ENCODE measurements at regions not wholly inside any gene's neighbourhood (a gene's known extent, or its start where the extent isn't known, plus 50 kb on each side); places are given as distances from the start of the nearest gene placed in this dataset.
"Not testable (repeated sequence)": the region's sequence is repeated elsewhere in the genome, so short reads cannot be mapped to it uniquely, and the experiment has no call there.

DNA sequence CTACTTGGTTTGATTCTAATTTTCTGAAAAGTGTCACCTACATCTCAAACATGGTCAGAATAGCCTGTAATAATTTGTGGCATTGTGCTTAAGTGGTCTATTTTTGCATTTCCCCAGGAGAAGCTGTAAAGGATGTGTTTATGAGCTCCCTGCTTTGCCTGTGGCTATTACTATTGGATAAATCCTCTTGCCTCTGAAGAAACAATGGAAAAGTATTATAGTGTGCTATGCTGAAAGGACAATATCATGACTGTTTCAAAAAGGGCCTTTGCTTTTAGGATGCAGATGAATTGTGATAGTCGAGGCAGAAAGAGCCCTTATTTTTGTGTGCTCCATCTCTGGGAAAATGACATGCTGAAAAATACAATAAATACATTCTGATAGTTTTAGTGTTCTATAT, 94.1 kb upstream of the ARMC3 start:
- DNase-seq (no peak), ATAC-seq (no peak)
- Mint-ChIP-seq H3K4me1 (peaks cover 10% of the 10 kb centered on the region), H3K27me3 (no peaks in the 10 kb centered on the region), H3K9me3 (peaks cover 10 to 11% of the 10 kb centered on the region in 2 donors), H3K4me3 (no peak overlapping the region), H3K27ac (peak overlapping the region in 1 of 2 donors; percentile 46)

DNA sequence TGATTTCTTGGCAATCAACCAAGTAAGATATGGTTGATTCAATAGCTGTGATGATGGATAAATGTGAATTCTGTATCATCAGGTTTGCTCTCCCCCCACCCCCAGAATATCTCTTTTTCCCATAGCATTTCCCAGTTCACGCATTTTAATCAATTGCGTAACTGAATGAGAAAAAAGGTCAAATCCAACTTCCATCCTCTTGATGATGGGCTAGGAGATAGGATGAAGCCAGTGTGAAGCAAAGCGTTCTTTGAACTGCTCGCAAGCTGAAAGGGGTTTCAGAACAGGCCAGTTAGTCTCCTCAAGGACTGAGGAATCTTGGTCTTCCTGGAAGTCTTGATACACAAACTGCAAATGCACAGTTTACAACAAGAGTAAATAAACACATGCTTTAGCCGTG, 94.5 kb upstream of the ARMC3 start:
- no peaks in the 10 kb centered on the region for H3K27me3 Mint-ChIP-seq
- DNase-seq (no peak), ATAC-seq (no peak)
- H3K4me1 Mint-ChIP-seq = peaks cover 10% of the 10 kb centered on the region
- no peak overlapping the region for H3K4me3 Mint-ChIP-seq
- H3K9me3 Mint-ChIP-seq = peaks cover 10 to 11% of the 10 kb centered on the region in 2 donors
- H3K27ac Mint-ChIP-seq = no peak overlapping the region

GRCh38 chr10:22832851-22833250, 95.0 kb upstream of the ARMC3 start:
- H3K4me3 Mint-ChIP-seq = no peak overlapping the region
- no peaks in the 10 kb centered on the region for H3K27me3 Mint-ChIP-seq
- peaks cover 8% of the 10 kb centered on the region in 2 donors for H3K9me3 Mint-ChIP-seq
- no peak overlapping the region for H3K27ac Mint-ChIP-seq
- ATAC-seq (no peak), DNase-seq (no peak)
- peaks cover 6% of the 10 kb centered on the region for H3K4me1 Mint-ChIP-seq

- Mint-ChIP-seq H3K9me3 (peaks cover 5 to 6% of the 10 kb centered on the region in 2 donors), H3K4me1 (no peaks in the 10 kb centered on the region), H3K4me3 (no peak overlapping the region), H3K27ac (no peak overlapping the region), H3K27me3 (no peaks in the 10 kb centered on the region)
- DNase-seq (no peak), ATAC-seq (no peak)
Measured at GRCh38 chr10:22832066-22832602, 95.7 kb upstream of the ARMC3 start.

DNA sequence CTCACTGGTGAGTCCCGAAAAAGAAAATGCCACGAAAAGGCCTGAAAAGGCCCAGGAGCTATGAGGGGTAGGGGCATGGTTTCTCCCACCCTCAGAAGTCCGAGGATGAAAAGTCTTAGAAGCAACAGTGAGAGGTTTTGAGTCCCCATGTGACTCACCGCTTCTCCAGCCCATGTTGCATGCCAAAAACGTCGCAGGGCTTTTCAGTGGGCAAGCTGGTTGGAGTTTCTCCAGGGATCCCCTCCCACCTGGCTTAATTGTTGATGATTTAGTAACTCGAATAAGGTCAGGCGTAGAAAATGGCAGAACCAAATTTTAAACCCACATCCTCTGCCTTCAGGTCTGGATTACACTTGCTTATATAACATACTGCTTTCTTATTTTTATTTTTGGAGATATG, 96.3 kb upstream of the ARMC3 start:
- no peaks in the 10 kb centered on the region for H3K4me1 Mint-ChIP-seq
- H3K27me3 Mint-ChIP-seq = no peaks in the 10 kb centered on the region
- no peak overlapping the region for H3K4me3 Mint-ChIP-seq
- H3K27ac Mint-ChIP-seq = no peak overlapping the region
- DNase-seq = no peak
- ATAC-seq = no peak
- H3K9me3 Mint-ChIP-seq = peaks cover 3 to 4% of the 10 kb centered on the region in 2 donors

GRCh38 chr10:22828712-22829111, 99.1 kb upstream of the ARMC3 start:
- H3K9me3 Mint-ChIP-seq, H3K27ac Mint-ChIP-seq, H3K4me3 Mint-ChIP-seq, H3K27me3 Mint-ChIP-seq, ATAC-seq, DNase-seq, H3K4me1 Mint-ChIP-seq: not testable (repeated sequence)

DNA sequence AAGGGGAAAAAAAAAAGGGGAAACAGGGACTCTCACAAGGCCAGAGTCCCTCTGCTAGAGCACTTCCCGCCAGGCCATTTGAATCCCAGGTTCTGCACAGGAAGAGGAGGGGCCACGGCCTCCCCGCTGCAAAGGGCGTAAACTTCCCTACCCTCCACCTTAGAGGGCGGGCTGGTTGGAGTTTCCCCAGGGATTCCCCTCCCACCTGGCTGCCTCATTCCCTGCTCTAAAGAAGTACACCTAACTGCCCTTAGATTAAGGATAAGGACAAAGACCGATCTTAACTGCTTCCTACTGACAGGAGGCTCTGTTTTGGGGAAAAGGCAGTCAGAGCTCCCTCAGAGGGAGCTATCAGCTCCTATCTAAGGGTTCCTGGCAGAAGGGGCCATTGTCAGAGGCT, 102.0 kb upstream of the ARMC3 start:
- Mint-ChIP-seq H3K4me3 (no peak overlapping the region), H3K27me3 (no peaks in the 10 kb centered on the region), H3K27ac (no peak overlapping the region), H3K4me1 (no peaks in the 10 kb centered on the region), H3K9me3 (peaks cover 0 to 3% of the 10 kb centered on the region in 2 donors)
- no peak for DNase-seq
- ATAC-seq = no peak

DNA sequence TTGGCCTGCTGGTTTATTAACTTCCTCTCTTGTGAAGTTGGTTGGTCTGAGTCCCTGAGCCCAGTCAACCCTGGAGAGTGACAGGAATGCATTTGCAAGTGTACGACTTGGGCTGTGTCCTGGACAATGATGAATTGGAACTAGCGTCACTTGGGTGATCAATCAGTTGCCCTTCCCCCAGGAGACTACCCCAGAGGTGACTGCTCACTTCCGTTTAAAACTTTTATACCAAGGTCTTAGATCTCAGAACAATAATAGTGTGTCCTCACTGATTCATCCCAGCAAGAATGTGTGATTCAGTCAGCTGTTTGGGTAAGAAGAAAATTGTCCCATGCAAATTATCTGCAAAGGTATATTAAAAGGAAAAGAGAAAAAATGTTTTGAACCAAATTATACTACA, 102.9 kb upstream of the ARMC3 start:
- ATAC-seq (no peak), DNase-seq (no peak)
- no peaks in the 10 kb centered on the region for H3K27me3 Mint-ChIP-seq
- H3K27ac Mint-ChIP-seq = no peak overlapping the region
- H3K9me3 Mint-ChIP-seq = peaks cover 0 to 3% of the 10 kb centered on the region in 2 donors
- no peaks in the 10 kb centered on the region for H3K4me1 Mint-ChIP-seq
- H3K4me3 Mint-ChIP-seq = no peak overlapping the region

- Mint-ChIP-seq H3K9me3 (peaks cover 0 to 3% of the 10 kb centered on the region in 2 donors), H3K27ac (no peak overlapping the region), H3K27me3 (no peaks in the 10 kb centered on the region), H3K4me3 (no peak overlapping the region), H3K4me1 (no peaks in the 10 kb centered on the region)
- DNase-seq (no peak), ATAC-seq (no peak)
Measured at GRCh38 chr10:22824520-22824919, 103.3 kb upstream of the ARMC3 start.

- DNase-seq (no peak), ATAC-seq (peak; percentile 43)
- Mint-ChIP-seq H3K4me3 (no peak overlapping the region), H3K27me3 (no peaks in the 10 kb centered on the region), H3K9me3 (peaks cover 0 to 3% of the 10 kb centered on the region in 2 donors), H3K4me1 (no peaks in the 10 kb centered on the region), H3K27ac (no peak overlapping the region)
Measured at GRCh38 chr10:22823109-22823508, 104.7 kb upstream of the ARMC3 start.

DNA sequence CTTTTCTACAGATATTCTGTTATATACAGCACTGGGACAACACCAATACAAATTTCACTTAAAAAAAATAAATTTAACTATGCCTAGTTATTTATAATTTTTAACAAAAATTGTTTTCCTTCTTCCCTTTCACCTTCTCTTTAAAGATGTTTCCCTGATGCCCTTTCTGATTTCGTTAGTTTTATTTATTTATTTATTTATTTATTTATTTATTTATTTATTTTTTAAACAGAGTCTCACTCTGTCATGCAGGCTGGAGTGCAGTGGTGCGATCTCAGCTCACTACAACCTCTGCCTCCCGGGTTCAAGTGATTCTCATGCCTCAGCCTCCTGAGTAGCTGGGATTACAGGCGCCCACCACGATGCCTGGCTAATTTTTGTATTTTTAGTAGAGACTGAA, 105.9 kb upstream of the ARMC3 start:
- not testable (repeated sequence) for H3K4me1 Mint-ChIP-seq, H3K27ac Mint-ChIP-seq, H3K27me3 Mint-ChIP-seq, H3K4me3 Mint-ChIP-seq, ATAC-seq, DNase-seq, H3K9me3 Mint-ChIP-seq

- peaks cover 10% of the 10 kb centered on the region for H3K4me1 Mint-ChIP-seq
- no peak overlapping the region for H3K4me3 Mint-ChIP-seq
- DNase-seq (no peak), ATAC-seq (no peak)
- H3K27ac Mint-ChIP-seq = no peak overlapping the region
- H3K27me3 Mint-ChIP-seq = no peaks in the 10 kb centered on the region
- peaks cover 0 to 3% of the 10 kb centered on the region in 2 donors for H3K9me3 Mint-ChIP-seq
Measured at GRCh38 chr10:22821501-22821900, 106.4 kb upstream of the ARMC3 start.

- peaks cover 0 to 1% of the 10 kb centered on the region in 2 donors for H3K9me3 Mint-ChIP-seq
- H3K27me3 Mint-ChIP-seq = no peaks in the 10 kb centered on the region
- ATAC-seq = peak; percentile 53
- peak overlapping the region in 1 of 2 donors; percentile 32 for H3K4me3 Mint-ChIP-seq
- peak overlapping the region; percentile 94 to 97 for H3K27ac Mint-ChIP-seq
- H3K4me1 Mint-ChIP-seq = peaks cover 20% of the 10 kb centered on the region
- DNase-seq = peak in 1 of 2 donors; percentile 11
Measured at GRCh38 chr10:22816298-22816653, 101.9 kb upstream of the PIP4K2A start.

DNA sequence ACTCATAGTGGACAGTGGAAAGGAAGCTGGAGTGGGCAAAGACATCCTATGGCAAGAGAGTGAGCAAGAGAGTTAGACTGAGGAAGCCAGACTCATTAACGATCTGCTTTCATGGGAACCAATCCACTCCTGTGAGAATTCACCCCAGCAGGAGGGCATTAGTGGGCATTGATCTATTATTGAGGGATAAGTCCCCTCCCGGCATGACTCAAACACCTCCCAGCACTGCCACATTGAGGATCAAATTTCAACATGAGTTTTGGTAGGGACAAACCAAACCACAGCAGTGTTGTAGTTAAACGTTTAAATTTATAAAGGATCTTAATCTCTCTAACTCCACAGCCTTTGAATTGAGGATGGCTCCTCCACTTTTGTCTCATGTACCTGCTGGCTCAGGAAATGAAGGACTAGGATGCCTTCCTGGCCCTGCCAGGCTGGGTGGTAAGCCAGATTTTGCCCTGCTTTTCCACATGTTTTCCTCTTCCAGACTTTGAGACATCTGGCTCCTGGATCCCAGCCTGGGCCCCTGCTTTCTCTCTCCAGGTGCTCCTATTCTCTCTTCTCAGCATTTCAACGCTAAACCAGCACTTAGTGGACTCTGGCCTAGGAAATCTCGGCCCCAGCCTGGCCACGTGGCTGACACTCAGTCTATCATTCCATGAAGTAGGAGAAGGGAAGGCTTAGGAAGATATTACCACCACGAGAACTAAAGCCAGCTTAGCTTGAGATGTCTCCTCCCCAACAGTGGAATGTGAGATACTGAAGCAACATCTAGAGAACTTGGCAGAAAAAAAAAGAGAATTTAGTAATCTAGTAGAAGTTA, 96.5 kb upstream of the PIP4K2A start:
- ATAC-seq = no peak
- peaks cover 0 to 7% of the 10 kb centered on the region in 2 donors for H3K9me3 Mint-ChIP-seq

GRCh38 chr10:22807238-22807637, 92.9 kb upstream of the PIP4K2A start:
- H3K9me3 Mint-ChIP-seq = peaks cover 0 to 7% of the 10 kb centered on the region in 2 donors
- H3K4me1 Mint-ChIP-seq = no peaks in the 10 kb centered on the region
- no peak for DNase-seq
- ATAC-seq = no peak
- no peak overlapping the region for H3K27ac Mint-ChIP-seq
- H3K4me3 Mint-ChIP-seq = no peak overlapping the region
- no peaks in the 10 kb centered on the region for H3K27me3 Mint-ChIP-seq

More for the DNA sequence above, 96.5 kb upstream of the PIP4K2A start:
- Mint-ChIP-seq H3K4me1 (peaks cover 4% of the 10 kb centered on the region), H3K27me3 (no peaks in the 10 kb centered on the region), H3K27ac (no peak overlapping the region), H3K4me3 (no peak overlapping the region)
- no peak for DNase-seq

- no peaks in the 10 kb centered on the region for H3K27me3 Mint-ChIP-seq
- DNase-seq (no peak), ATAC-seq (no peak)
- no peak overlapping the region for H3K27ac Mint-ChIP-seq
- peaks cover 0 to 8% of the 10 kb centered on the region in 2 donors for H3K9me3 Mint-ChIP-seq
- H3K4me3 Mint-ChIP-seq = no peak overlapping the region
- H3K4me1 Mint-ChIP-seq = no peaks in the 10 kb centered on the region
Measured at GRCh38 chr10:22805304-22805703, 90.9 kb upstream of the PIP4K2A start.
